Mesendoderm (in vitro differentiated cells): ENCODE measurements at regions not wholly inside any gene's neighbourhood (a gene's known extent, or its start where the extent isn't known, plus 50 kb on each side); places are given as distances from the start of the nearest gene placed in this dataset.

Experiments used
- DNase-seq: peaks from one replicate; pipeline ENCODE4 v3.0.0; 2013
- H2AK5ac ChIP-seq: 2 replicates; pipeline ENCODE4 v1.6.1; 2013; ENCODE audit warnings: low read length, inconsistent platforms
- H2BK120ac ChIP-seq: 2 replicates; pipeline ENCODE4 v1.6.1; 2013; ENCODE audit warnings: low read depth, mild to moderate bottlenecking, low read length, moderate library complexity, mixed read lengths
- H2BK15ac ChIP-seq: replicated peaks from 2 replicates; pipeline ENCODE4 v1.6.1; 2013; ENCODE audit warnings: low read depth, mild to moderate bottlenecking, moderate library complexity
- H2BK5ac ChIP-seq: 2 replicates; pipeline ENCODE4 v1.6.1; 2013; ENCODE audit warnings: low read length, inconsistent platforms
- H3K18ac ChIP-seq: 2 replicates; pipeline ENCODE4 v1.6.1; 2013; ENCODE audit warnings: mild to moderate bottlenecking, low read length, mixed read lengths
- H3K23ac ChIP-seq: one replicate; pipeline ENCODE4 v1.6.1; 2013; ENCODE audit warnings: low read length
- H3K27ac ChIP-seq: 2 replicates; pipeline ENCODE4 v1.5.1; 2013; ENCODE audit warnings: low read depth, mild to moderate bottlenecking, inconsistent platforms, low read length, moderate library complexity
- H3K27me3 ChIP-seq: 2 replicates; pipeline ENCODE4 v1.6.1; 2013; ENCODE audit warnings: low read length, control low read depth, mild to moderate bottlenecking, inconsistent platforms; ENCODE audit not compliant: insufficient read depth, poor library complexity
- H3K36me3 ChIP-seq: 2 replicates; pipeline ENCODE4 v1.6.1; 2013; ENCODE audit warnings: low read length, inconsistent platforms; ENCODE audit not compliant: control insufficient read depth, insufficient read depth
- H3K4ac ChIP-seq: one replicate; pipeline ENCODE4 v1.6.1; 2013; ENCODE audit warnings: low read depth, mild to moderate bottlenecking, low read length, moderate library complexity
- H3K4me1 ChIP-seq: 2 replicates; pipeline ENCODE4 v1.6.1; 2013; ENCODE audit warnings: low read depth, low read length, inconsistent platforms; ENCODE audit not compliant: control insufficient read depth
- H3K4me2 ChIP-seq: 2 replicates; pipeline ENCODE4 v1.6.1; 2013; ENCODE audit warnings: low read length
- H3K4me3 ChIP-seq: 2 replicates; pipeline ENCODE4 v1.5.1; 2013; ENCODE audit warnings: mild to moderate bottlenecking, low read length
- H3K56ac ChIP-seq: one replicate; pipeline ENCODE4 v1.6.1; 2013; ENCODE audit warnings: low read length
- H3K79me1 ChIP-seq: 2 replicates; pipeline ENCODE4 v1.6.1; 2013; ENCODE audit warnings: low read length, inconsistent platforms
- H3K79me2 ChIP-seq: 2 replicates; pipeline ENCODE4 v1.6.1; 2013; ENCODE audit warnings: mild to moderate bottlenecking, low read length; ENCODE audit not compliant: control insufficient read depth, insufficient read depth
- H3K9ac ChIP-seq: 2 replicates; pipeline ENCODE4 v1.6.1; 2013; ENCODE audit warnings: low read length, inconsistent platforms
- H4K5ac ChIP-seq: one replicate; pipeline ENCODE4 v1.6.1; 2013; ENCODE audit warnings: low read length
- H4K8ac ChIP-seq: one replicate; pipeline ENCODE4 v1.6.1; 2013; ENCODE audit warnings: low read depth, mild to moderate bottlenecking, control low read depth, low read length, moderate library complexity
- WGBS: extraction: QIAGEN DNeasy Blood & Tissue Kit; methylation state at CpG from one replicate; pipeline ENCODE4 v1.1.7; 2013; ENCODE audit warnings: low lambda C conversion rate, missing lambda C conversion rate; ENCODE audit not compliant: insufficient coverage; ENCODE audit errors: extremely low coverage; 5-methylcytosine and 5-hydroxymethylcytosine counted together

- Histone ChIP-seq H3K4me2 (no peak overlapping the region), H2AK5ac (no peak overlapping the region), H2BK15ac (no peak overlapping the region), H3K23ac (no peak overlapping the region), H3K18ac (no peak overlapping the region), H3K56ac (no peak overlapping the region), H3K79me1 (no peaks in the 10 kb centered on the region), H2BK5ac (no peak overlapping the region), H2BK120ac (no peak overlapping the region), H3K4ac (no peak overlapping the region), H3K36me3 (no peaks in the 10 kb centered on the region), H3K79me2 (no peaks in the 10 kb centered on the region), H3K27ac (no peak overlapping the region), H3K9ac (no peak overlapping the region), H3K4me3 (no peak overlapping the region), H4K5ac (no peak overlapping the region), H3K4me1 (no peaks in the 10 kb centered on the region), H3K27me3 (no peaks in the 10 kb centered on the region), H4K8ac (no peak overlapping the region)
- WGBS, result no CpG with 5 or more reads among the region's 7 CpGs
- DNase-seq, result no peak
Observed at GRCh38 chr13:108575430-108575829, 54.0 kb upstream of the MYO16 start.
